ENCODE measurements at regions not wholly inside any gene's neighbourhood (a gene's known extent, or its start where the extent isn't known, plus 50 kb on each side); places are given as distances from the start of the nearest gene placed in this dataset.

DNA sequence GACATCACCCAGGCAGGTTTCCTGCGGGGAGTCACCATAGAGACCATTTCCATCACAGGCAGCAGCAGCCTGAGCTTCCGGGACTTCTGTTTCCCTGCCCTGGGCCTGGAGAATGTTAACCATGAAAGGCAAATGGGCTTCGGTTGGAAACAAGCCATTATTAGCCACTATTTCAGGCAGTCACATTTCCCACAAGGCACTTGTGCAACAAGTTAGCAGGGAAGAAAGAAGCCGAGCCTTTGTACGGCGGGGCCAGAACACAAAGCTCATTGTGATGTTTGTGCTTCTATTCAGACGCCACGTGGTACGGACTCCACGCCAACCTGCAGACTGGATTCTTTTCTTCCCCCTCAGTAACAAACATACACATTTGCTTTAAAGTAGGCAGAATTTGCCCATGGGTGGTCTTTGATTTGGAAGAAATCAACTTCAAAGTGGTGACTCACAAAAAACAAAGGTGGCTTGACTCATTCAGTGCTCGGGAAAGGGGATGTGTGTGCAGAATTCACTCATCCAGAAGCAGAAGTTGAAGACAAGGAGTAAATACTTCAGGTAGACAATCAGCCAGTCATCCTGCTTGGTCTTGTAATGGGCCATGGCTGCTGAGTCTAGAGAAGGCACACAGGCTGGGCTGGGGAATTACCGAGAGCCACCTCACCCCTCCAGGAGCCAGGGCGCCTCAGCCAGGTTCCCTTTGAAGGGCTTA is 154.2 kb upstream of the PRMT8 start:
- 72% methylated on average over 12 of the region's 13 CpGs for WGBS
- peaks cover 4 to 14% (median 10%) of the 10 kb centered on the region in 4 donors for H3K4me1 ChIP-seq
- H3K27me3 ChIP-seq, result peaks cover 0 to 27% (median 0%) of the 10 kb centered on the region in 4 donors
- no peak for DNase-seq (ENCODE audit: extremely low spot score)
- H3K4me3 ChIP-seq, result no peak overlapping the region
- intact Hi-C loops (cut with DNase I), result no loop called here
- TF ChIP-seq EP300 (IDR thresholded peaks at IDR 0.05) (no peak), POLR2A (IDR thresholded peaks at IDR 0.05; ENCODE audit: low read depth) (no peak), POLR2AphosphoS5 (IDR thresholded peaks at IDR 0.05) (peak; percentile 16 to 50)
- TF ChIP-seq, protein P1, sequence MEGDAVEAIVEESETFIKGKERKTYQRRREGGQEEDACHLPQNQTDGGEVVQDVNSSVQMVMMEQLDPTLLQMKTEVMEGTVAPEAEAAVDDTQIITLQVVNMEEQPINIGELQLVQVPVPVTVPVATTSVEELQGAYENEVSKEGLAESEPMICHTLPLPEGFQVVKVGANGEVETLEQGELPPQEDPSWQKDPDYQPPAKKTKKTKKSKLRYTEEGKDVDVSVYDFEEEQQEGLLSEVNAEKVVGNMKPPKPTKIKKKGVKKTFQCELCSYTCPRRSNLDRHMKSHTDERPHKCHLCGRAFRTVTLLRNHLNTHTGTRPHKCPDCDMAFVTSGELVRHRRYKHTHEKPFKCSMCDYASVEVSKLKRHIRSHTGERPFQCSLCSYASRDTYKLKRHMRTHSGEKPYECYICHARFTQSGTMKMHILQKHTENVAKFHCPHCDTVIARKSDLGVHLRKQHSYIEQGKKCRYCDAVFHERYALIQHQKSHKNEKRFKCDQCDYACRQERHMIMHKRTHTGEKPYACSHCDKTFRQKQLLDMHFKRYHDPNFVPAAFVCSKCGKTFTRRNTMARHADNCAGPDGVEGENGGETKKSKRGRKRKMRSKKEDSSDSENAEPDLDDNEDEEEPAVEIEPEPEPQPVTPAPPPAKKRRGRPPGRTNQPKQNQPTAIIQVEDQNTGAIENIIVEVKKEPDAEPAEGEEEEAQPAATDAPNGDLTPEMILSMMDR (IDR thresholded peaks at IDR 0.05), result no peak
- no peak overlapping the region for H3K27ac ChIP-seq (replicated peaks in 1 of 4)
- H3K36me3 ChIP-seq, result no peaks in the 10 kb centered on the region
- no peaks in the 10 kb centered on the region for H3K9me3 ChIP-seq

DNA sequence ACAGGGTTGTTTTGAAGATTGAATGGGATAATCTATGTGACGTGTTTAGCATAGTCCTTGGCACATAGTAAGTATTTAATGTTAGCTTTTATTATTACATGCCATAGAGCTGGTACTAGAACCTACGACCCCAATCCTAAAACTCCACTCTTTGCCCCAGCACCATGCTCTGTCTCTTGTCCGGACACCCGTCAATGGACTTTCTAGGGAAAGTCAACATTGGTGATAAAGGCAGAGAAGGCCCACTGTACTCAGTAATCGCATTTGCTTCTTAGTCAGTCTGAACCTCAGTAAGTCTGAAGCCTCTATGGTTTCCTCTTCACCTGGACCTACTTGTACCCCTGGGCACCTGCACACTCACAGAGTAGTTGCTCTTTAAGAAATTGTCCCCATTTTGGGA is 153.1 kb upstream of the PRMT8 start:
- intact Hi-C loops (cut with DNase I), result no loop called here
- Histone ChIP-seq H3K27ac (replicated peaks in 1 of 4) (no peak overlapping the region), H3K4me1 (peaks cover 10 to 20% (median 15%) of the 10 kb centered on the region in 4 donors), H3K4me3 (no peak overlapping the region), H3K27me3 (peaks cover 0 to 38% (median 0%) of the 10 kb centered on the region in 4 donors), H3K36me3 (no peaks in the 10 kb centered on the region), H3K9me3 (no peaks in the 10 kb centered on the region)
- WGBS, result 91% methylated on average over 5 of the region's 5 CpGs
- DNase-seq (ENCODE audit: extremely low spot score), result no peak
- no peak for TF ChIP-seq POLR2AphosphoS5 (IDR thresholded peaks at IDR 0.05)
- TF ChIP-seq POLR2A (IDR thresholded peaks at IDR 0.05; ENCODE audit: low read depth), result no peak
- TF ChIP-seq EP300 (IDR thresholded peaks at IDR 0.05), result no peak
- TF ChIP-seq, protein P1 (IDR thresholded peaks at IDR 0.05), result no peak

DNA sequence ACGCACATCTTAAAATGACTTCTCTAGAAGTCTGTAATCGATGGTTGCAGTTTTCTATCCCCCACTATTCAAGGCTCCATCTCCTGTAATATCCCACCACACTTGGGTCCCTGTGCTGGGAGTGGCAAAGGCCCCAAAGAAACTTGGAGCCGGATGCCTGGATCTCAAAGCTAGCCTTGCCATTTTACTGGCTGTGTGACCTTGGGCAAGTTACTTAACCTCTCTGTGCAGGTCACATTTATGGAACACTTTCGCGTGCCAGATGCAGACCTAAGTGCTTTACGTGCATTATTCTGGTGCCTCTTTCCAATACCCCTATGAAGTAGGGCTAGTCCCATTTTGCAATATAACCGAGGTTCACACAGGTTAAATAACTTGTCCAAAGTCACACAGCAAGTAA is 151.8 kb upstream of the PRMT8 start:
- 98% methylated on average over 6 of the region's 7 CpGs for WGBS
- DNase-seq (ENCODE audit: extremely low spot score), result no peak
- Histone ChIP-seq H3K27me3 (peaks cover 0 to 40% (median 0%) of the 10 kb centered on the region in 4 donors), H3K36me3 (no peaks in the 10 kb centered on the region), H3K4me1 (peaks cover 10 to 18% (median 13%) of the 10 kb centered on the region in 4 donors), H3K9me3 (no peaks in the 10 kb centered on the region), H3K4me3 (no peak overlapping the region), H3K27ac (replicated peaks in 1 of 4) (no peak overlapping the region)
- intact Hi-C loops (cut with DNase I), result no loop called here
- no peak for TF ChIP-seq POLR2AphosphoS5 (IDR thresholded peaks at IDR 0.05)
- TF ChIP-seq, protein P1 (IDR thresholded peaks at IDR 0.05), result no peak
- no peak for TF ChIP-seq EP300 (IDR thresholded peaks at IDR 0.05)
- no peak for TF ChIP-seq POLR2A (IDR thresholded peaks at IDR 0.05; ENCODE audit: low read depth)

DNA sequence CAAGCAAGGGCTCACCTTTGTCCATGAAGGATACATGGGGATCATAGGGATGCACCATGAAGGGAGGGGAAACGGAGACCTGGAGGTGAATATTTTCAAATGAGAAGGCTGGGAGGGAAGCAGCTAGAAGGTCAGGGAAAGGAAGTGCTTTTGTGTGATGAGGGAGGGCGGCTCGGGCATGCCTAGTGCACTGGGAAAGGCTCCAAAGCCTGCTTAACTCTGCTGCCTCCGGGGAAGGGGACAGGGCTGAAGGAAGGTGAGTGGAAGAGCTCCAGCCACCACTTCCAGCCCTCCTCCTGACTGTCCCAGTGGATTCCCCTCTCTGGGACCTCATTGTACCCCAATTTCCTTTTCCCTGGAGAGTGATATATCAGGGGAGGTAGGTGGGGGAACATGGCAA is 149.4 kb upstream of the PRMT8 start:
- Histone ChIP-seq H3K27ac (replicated peaks in 1 of 4) (no peak overlapping the region), H3K9me3 (no peaks in the 10 kb centered on the region), H3K4me3 (no peak overlapping the region), H3K4me1 (peaks cover 10 to 13% (median 11%) of the 10 kb centered on the region in 4 donors), H3K27me3 (peaks cover 0 to 42% (median 0%) of the 10 kb centered on the region in 4 donors), H3K36me3 (no peaks in the 10 kb centered on the region)
- DNase-seq (ENCODE audit: extremely low spot score), result no peak
- TF ChIP-seq, protein P1 (IDR thresholded peaks at IDR 0.05), result no peak
- TF ChIP-seq POLR2AphosphoS5 (IDR thresholded peaks at IDR 0.05), result no peak
- TF ChIP-seq POLR2A (IDR thresholded peaks at IDR 0.05; ENCODE audit: low read depth), result no peak
- TF ChIP-seq EP300 (IDR thresholded peaks at IDR 0.05), result no peak
- 26% methylated on average over 4 of the region's 4 CpGs for WGBS
- intact Hi-C loops (cut with DNase I), result no loop called here

All from esophagus muscularis mucosa (tissue), 4 donors.